Gastroesophageal sphincter (tissue), 4 donors: ENCODE measurements at regions not wholly inside any gene's neighbourhood (a gene's known extent, or its start where the extent isn't known, plus 50 kb on each side); places are given as distances from the start of the nearest gene placed in this dataset.

ENCODE experiments used
- ATAC-seq: fragments of 150-250 bp; one replicate; pipeline ENCODE4 v1.9.1; 2016; ENCODE audit warnings: mild to moderate bottlenecking, moderate library complexity
- H3K27ac ChIP-seq, 4 donors: fragments of 200-600 bp; sonication (generic) in 3 of 4; 1 replicate in 3 of 4; 2 replicates in 1 of 4; pipeline ENCODE4 v1.5.1; 2016 to 2019
- H3K27me3 ChIP-seq: fragments of 200-600 bp; sonication (generic); one replicate; pipeline ENCODE4 v1.5.1; 2019
- H3K36me3 ChIP-seq, 2 donors: fragments of 200-600 bp; sonication (generic); one replicate each; pipeline ENCODE4 v1.5.1; 2019; ENCODE audit warnings: control low read depth in 1 of 2
- H3K4me1 ChIP-seq, 3 donors: fragments of 200-600 bp; sonication (generic); 1 replicate in 2 of 3; 2 replicates in 1 of 3; pipeline ENCODE4 v1.5.1; 2016 to 2019; ENCODE audit warnings: control low read depth in 2 of 3
- H3K4me3 ChIP-seq, 2 donors: fragments of 200-600 bp; sonication (generic); one replicate each; pipeline ENCODE4 v1.5.1; 2019; ENCODE audit warnings: mild to moderate bottlenecking in 1 of 2, moderate library complexity in 1 of 2
- H3K9me3 ChIP-seq, 3 donors: fragments of 200-600 bp; sonication (generic); one replicate each; pipeline ENCODE4 v1.5.1; 2017 to 2019; ENCODE audit warnings: control low read depth in 2 of 3
- CTCF ChIP-seq, 4 experiments: fragments of 200-600 bp in 2 of 4; fragments of 450-650 bp in 2 of 4; sonication (generic) in 1 of 4; IDR thresholded peaks; one replicate each; pipeline ENCODE4 v1.5.1; 2017 to 2019; ENCODE audit warnings: antibody characterized with exemption in 4 of 4, mild to moderate bottlenecking in 2 of 4, moderate library complexity in 2 of 4
- EP300 ChIP-seq: sonication (generic); formaldehyde crosslinking; IDR thresholded peaks from one replicate; pipeline ENCODE4 v1.6.1; 2017; ENCODE audit warnings: antibody characterized with exemption, mild to moderate bottlenecking
- POLR2A ChIP-seq, 2 donors: fragments of 450-650 bp; IDR thresholded peaks; one replicate each; pipeline ENCODE4 v1.6.1; 2017; ENCODE audit warnings: antibody characterized with exemption in 2 of 2, mild to moderate bottlenecking in 2 of 2, moderate library complexity in 1 of 2
- POLR2AphosphoS5 ChIP-seq: sonication (generic); formaldehyde crosslinking; IDR thresholded peaks from one replicate; pipeline ENCODE4 v1.6.1; 2017; ENCODE audit warnings: antibody characterized with exemption
- WGBS, 2 donors: methylation state at CpG; one replicate each; pipeline ENCODE4 v1.1.5; 2018; ENCODE audit warnings: low coverage in 1 of 2; 5-methylcytosine and 5-hydroxymethylcytosine counted together

GRCh38 chr12:39188689-39189088 lies 254.2 kb downstream of the KIF21A start:
- H3K4me1 ChIP-seq = no peaks in the 10 kb centered on the region
- TF ChIP-seq EP300 (no peak), POLR2AphosphoS5 (no peak)
- WGBS, 2 donors = 95 to 97% methylated on average over 5 of the region's 5 CpGs
- no peaks in the 10 kb centered on the region for H3K9me3 ChIP-seq
- ATAC-seq = no peak
- no peaks in the 10 kb centered on the region for H3K27me3 ChIP-seq
- no peak overlapping the region for H3K4me3 ChIP-seq
- no peak overlapping the region for H3K27ac ChIP-seq
- no peaks in the 10 kb centered on the region for H3K36me3 ChIP-seq

- WGBS, 2 donors = no CpG with 5 or more reads among the region's 11 CpGs
- H3K4me3 ChIP-seq = no peak overlapping the region
- no peaks in the 10 kb centered on the region for H3K36me3 ChIP-seq
- H3K4me1 ChIP-seq = no peaks in the 10 kb centered on the region
- no peak overlapping the region for H3K27ac ChIP-seq
- H3K9me3 ChIP-seq = no peaks in the 10 kb centered on the region
- H3K27me3 ChIP-seq = no peaks in the 10 kb centered on the region
- TF ChIP-seq EP300 (no peak), POLR2AphosphoS5 (no peak), CTCF (IDR thresholded peaks at IDR 0.05) (no peak), POLR2A (IDR thresholded peaks at IDR 0.05) (no peak)
- ATAC-seq = no peak
These were observed 256.2 kb downstream of the KIF21A start for GRCh38 chr12:39186744-39187143.

GRCh38 chr12:39178837-39179236 lies 264.1 kb downstream of the KIF21A start:
- Histone ChIP-seq H3K4me1 (no peaks in the 10 kb centered on the region), H3K36me3 (no peaks in the 10 kb centered on the region), H3K27me3 (no peaks in the 10 kb centered on the region), H3K27ac (no peak overlapping the region), H3K4me3 (no peak overlapping the region), H3K9me3 (no peaks in the 10 kb centered on the region)
- no peak for ATAC-seq
- no peak for TF ChIP-seq EP300
- no peak for TF ChIP-seq POLR2AphosphoS5
- no peak for TF ChIP-seq POLR2A (IDR thresholded peaks at IDR 0.05)
- no peak for TF ChIP-seq CTCF (IDR thresholded peaks at IDR 0.05)
- 83 to 100% methylated on average over 1 of the region's 1 CpG for WGBS, 2 donors

- H3K36me3 ChIP-seq = no peaks in the 10 kb centered on the region
- H3K4me1 ChIP-seq = no peaks in the 10 kb centered on the region
These were observed 266.6 kb downstream of the KIF21A start for GRCh38 chr12:39176356-39176755.

GRCh38 chr12:39173726-39174125 lies 268.3 kb upstream of the CPNE8 start:
- H3K4me1 ChIP-seq = no peaks in the 10 kb centered on the region
- H3K4me3 ChIP-seq = no peak overlapping the region
- H3K9me3 ChIP-seq = no peaks in the 10 kb centered on the region
- ATAC-seq = no peak
- H3K27me3 ChIP-seq = no peaks in the 10 kb centered on the region
- TF ChIP-seq EP300 = no peak
- H3K36me3 ChIP-seq = no peaks in the 10 kb centered on the region
- H3K27ac ChIP-seq = no peak overlapping the region
- 54 to 64% methylated on average over 2 of the region's 2 CpGs for WGBS, 2 donors

More at GRCh38 chr12:39176356-39176755, 266.6 kb downstream of the KIF21A start:
- H3K27ac ChIP-seq = no peak overlapping the region
- no peak overlapping the region for H3K4me3 ChIP-seq
- no peaks in the 10 kb centered on the region for H3K27me3 ChIP-seq
- H3K9me3 ChIP-seq = no peaks in the 10 kb centered on the region
- ATAC-seq = no peak
- no peak for TF ChIP-seq POLR2A (IDR thresholded peaks at IDR 0.05)
- no peak for TF ChIP-seq EP300
- TF ChIP-seq POLR2AphosphoS5 = no peak

- H3K4me1 ChIP-seq = no peaks in the 10 kb centered on the region
- H3K27ac ChIP-seq = no peak overlapping the region
- H3K9me3 ChIP-seq = no peaks in the 10 kb centered on the region
- no peak for TF ChIP-seq POLR2A (IDR thresholded peaks at IDR 0.05)
- no peak for TF ChIP-seq POLR2AphosphoS5
- no peak for TF ChIP-seq CTCF (IDR thresholded peaks at IDR 0.05)
- TF ChIP-seq EP300 = no peak
- ATAC-seq = no peak
- no peak overlapping the region for H3K4me3 ChIP-seq
- H3K36me3 ChIP-seq = no peaks in the 10 kb centered on the region
- H3K27me3 ChIP-seq = no peaks in the 10 kb centered on the region
These were observed 259.9 kb upstream of the CPNE8 start for GRCh38 chr12:39165338-39165737.
